ENCODE measurements at regions not wholly inside any gene's neighbourhood (a gene's known extent, or its start where the extent isn't known, plus 50 kb on each side); places are given as distances from the start of the nearest gene placed in this dataset.

- no peak overlapping the region for H4K91ac ChIP-seq (ENCODE audit: insufficient read depth, low read depth, low read length)
- H2AFZ ChIP-seq (replicated peaks; ENCODE audit: low read length, poor library complexity): no peak overlapping the region
- no peak overlapping the region for H2BK5ac ChIP-seq (ENCODE audit: low read depth, low read length, poor library complexity, severe bottlenecking)
- WGBS, 2 experiments (ENCODE audit: extremely low coverage in 2 of 2, insufficient read length in 1 of 2): no CpG with 5 or more reads among the region's 3 CpGs
- no peak overlapping the region for H2AK5ac ChIP-seq (ENCODE audit: low read depth, low read length)
- BruUV-seq (replicated peaks): no TSS peak
- H3K18ac ChIP-seq (ENCODE audit: low read depth, low read length): no peak overlapping the region
- no peak overlapping the region for H2BK20ac ChIP-seq (ENCODE audit: low read depth, low read length)
- H3K23ac ChIP-seq (ENCODE audit: low read depth, low read length): no peak overlapping the region
- no peak overlapping the region for H3K56ac ChIP-seq (ENCODE audit: extremely low read depth, insufficient read depth, low read length)
- H3K79me1 ChIP-seq (ENCODE audit: low read depth in 1 of 2, low read length in 2 of 2): no peaks in the 10 kb centered on the region
- no peak overlapping the region for H4K8ac ChIP-seq (ENCODE audit: low read depth in 2 of 2, low read length in 2 of 2)
- TF ChIP-seq RCOR1 (IDR thresholded peaks at IDR 0.05; ENCODE audit: insufficient replicate concordance, low read length) (no peak), NFE2L2 (IDR thresholded peaks at IDR 0.05; ENCODE audit: low read depth, low read length) (no peak), USF2 (IDR thresholded peaks at IDR 0.05; ENCODE audit: low read depth, low read length) (no peak), RAD21 (IDR thresholded peaks at IDR 0.05; ENCODE audit: low read length) (no peak), ELK1 (IDR thresholded peaks at IDR 0.05; ENCODE audit: borderline replicate concordance, low read depth, low read length) (no peak), RFX5 (IDR thresholded peaks at IDR 0.05; ENCODE audit: low read depth, low read length) (no peak), CEBPB (IDR thresholded peaks at IDR 0.05; ENCODE audit: low read depth, low read length) (no peak)
- intact Hi-C loops (cut with micrococcal nuclease): no loop called here
- H2BK15ac ChIP-seq (ENCODE audit: low read depth, low read length): no peak overlapping the region
- in situ Hi-C loops (cut with MboI; ENCODE audit: low sequenced_read_pairs): no loop called here
- H3K36me3 ChIP-seq (ENCODE audit: control insufficient read depth, insufficient read depth, low read length): no peaks in the 10 kb centered on the region
- no peaks in the 10 kb centered on the region for H3K9me1 ChIP-seq (ENCODE audit: insufficient read depth, low read length)
- peaks cover 27% of the 10 kb centered on the region for H3K9me3 ChIP-seq (ENCODE audit: control insufficient read depth, insufficient read depth, low read length)
- dilution Hi-C loops (cut with HindIII; ENCODE audit: low sequenced_read_pairs, unreplicated experiment): no loop called here
- H4K5ac ChIP-seq (ENCODE audit: low read depth, low read length): no peak overlapping the region
- ATAC-seq (ENCODE audit: low read depth) (no peak), DNase-seq (no peak)
- no peak overlapping the region for H2AK9ac ChIP-seq (replicated peaks; ENCODE audit: low read depth, low read length, poor library complexity)
- no peak overlapping the region for H3K27ac ChIP-seq (ENCODE audit: insufficient read depth, low read length)
- H3K4me3 ChIP-seq (ENCODE audit: insufficient read depth, low read depth, low read length): no peak overlapping the region
- no peak overlapping the region for H3K9ac ChIP-seq (ENCODE audit: low read depth, low read length)
- no peak overlapping the region for H2BK120ac ChIP-seq (ENCODE audit: low read depth, low read length)
- no peaks in the 10 kb centered on the region for H3K27me3 ChIP-seq (ENCODE audit: control insufficient read depth, insufficient read depth, low read length)
- CTCF ChIA-PET: no interaction called here
- no peak overlapping the region for H3K14ac ChIP-seq (replicated peaks; ENCODE audit: low read depth, low read length)
- POLR2A ChIA-PET (ENCODE audit: unreplicated experiment): no interaction called here
- H4K20me1 ChIP-seq (ENCODE audit: insufficient read depth, low read length): no peaks in the 10 kb centered on the region
- no peaks in the 10 kb centered on the region for H3K4me1 ChIP-seq (ENCODE audit: control insufficient read depth, insufficient read depth, low read length)
- no peak overlapping the region for H3K4ac ChIP-seq (ENCODE audit: low read depth, low read length)
- H3K4me2 ChIP-seq (ENCODE audit: low read depth, low read length): no peak overlapping the region
Measured at GRCh38 chr10:1972406-1972805, 235.1 kb upstream of the ADARB2 start.
